KG1 (cell line): ENCODE measurements at regions not wholly inside any gene's neighbourhood (a gene's known extent, or its start where the extent isn't known, plus 50 kb on each side); places are given as distances from the start of the nearest gene placed in this dataset.
"Not testable (repeated sequence)": the region's sequence is repeated elsewhere in the genome, so short reads cannot be mapped to it uniquely, and the experiment has no call there.

Experiments used
- DNase-seq: peaks from one replicate; lab custom pipeline; 2025; lab: John Stamatoyannopoulos, UW

DNA sequence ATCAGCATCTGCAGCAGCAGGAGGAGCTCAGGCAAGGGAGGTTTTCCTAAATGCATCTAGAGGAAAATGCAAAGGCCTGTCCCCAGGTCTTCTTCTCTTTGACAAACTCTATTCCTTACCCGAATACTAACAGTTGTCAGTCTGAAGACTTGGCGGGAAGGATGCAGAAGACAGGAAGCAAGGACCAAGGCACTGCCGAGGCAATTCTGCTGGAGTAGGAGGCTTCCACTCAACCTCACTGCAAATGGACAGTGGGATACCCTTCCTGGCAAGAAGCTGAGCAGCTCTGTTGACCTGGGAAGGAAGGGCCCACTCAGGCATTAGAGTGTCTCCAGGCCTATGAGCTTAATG, 373.0 kb downstream of the CCSER2 start:
- DNase-seq, result no peak

DNA sequence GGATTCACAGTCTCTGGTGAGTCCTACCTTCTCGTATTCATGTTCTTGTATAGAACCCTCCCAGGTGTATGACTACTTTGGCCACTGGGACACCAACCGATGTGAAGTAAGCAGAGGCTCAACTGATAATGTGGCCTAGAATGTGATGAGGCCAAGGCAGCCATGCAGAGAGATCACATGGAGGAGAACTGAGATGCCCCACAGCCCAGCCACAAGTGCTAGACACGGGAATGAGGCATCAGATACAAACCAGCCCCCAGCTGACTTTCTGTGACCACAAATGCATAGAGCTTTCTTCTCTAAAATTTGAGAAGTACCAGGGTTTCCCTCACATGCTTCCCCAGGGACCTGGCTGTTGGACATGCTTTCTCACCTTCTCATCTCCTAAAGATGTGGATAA, 375.7 kb downstream of the CCSER2 start:
- DNase-seq, result no peak

DNA sequence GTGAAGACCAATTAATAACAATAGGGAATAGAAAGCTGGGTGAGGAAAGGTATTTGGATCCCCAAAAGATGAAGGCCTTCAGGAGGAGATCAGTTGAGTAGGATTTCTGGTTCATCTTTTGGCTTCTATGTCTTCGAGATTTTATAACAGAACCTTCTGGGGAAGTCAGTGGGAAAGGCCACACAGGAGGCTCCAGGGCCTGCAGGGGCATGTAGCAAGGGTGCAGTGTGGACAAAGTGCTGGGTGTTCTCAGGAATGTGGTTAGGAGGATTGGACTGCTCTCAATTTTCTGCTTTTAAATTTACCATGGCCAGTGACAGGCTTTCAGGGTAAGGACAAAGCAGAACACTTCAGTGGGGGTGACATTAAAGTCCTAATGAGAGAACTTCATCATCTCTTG, 378.0 kb downstream of the CCSER2 start:
- DNase-seq, result no peak

DNA sequence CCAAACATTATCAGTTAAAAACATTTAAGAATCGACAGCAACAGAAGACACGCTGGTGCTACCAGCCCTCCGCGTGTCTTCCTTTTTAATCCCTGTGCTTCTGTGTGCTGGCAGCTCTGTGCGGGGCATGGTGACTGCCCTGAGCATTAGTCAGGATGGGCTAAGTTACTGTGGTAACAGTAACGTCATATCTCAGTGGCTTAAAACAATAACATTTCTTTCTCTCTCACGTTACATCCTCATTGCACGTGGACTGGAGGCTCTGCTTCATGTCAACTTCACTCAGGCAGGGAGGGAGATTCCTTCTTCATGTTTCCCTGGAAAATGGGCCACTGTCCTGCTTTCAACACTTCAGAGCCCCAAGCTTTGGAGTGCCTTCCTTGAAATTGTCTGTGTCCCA, 378.5 kb downstream of the CCSER2 start:
- DNase-seq, result no peak

DNA sequence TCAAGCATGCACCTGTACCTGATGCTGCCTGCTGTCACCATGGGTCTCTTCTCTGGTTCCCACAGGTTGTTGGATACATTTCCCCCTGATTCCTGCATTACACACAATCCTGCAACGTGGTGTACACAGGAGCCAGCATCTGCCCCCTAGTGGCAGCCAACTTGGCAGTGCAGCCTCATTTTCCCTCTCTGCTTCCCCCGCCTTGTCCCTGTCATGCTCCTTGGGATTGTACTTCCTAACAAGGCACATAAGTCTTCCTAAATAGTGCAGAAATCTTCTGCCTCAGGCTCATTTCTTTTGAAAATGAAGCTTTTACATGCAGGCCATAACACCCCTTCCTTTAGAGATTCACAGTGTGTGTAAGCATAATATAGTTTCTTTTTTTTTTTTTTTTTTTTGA, 387.5 kb downstream of the CCSER2 start:
- DNase-seq, result no peak

DNA sequence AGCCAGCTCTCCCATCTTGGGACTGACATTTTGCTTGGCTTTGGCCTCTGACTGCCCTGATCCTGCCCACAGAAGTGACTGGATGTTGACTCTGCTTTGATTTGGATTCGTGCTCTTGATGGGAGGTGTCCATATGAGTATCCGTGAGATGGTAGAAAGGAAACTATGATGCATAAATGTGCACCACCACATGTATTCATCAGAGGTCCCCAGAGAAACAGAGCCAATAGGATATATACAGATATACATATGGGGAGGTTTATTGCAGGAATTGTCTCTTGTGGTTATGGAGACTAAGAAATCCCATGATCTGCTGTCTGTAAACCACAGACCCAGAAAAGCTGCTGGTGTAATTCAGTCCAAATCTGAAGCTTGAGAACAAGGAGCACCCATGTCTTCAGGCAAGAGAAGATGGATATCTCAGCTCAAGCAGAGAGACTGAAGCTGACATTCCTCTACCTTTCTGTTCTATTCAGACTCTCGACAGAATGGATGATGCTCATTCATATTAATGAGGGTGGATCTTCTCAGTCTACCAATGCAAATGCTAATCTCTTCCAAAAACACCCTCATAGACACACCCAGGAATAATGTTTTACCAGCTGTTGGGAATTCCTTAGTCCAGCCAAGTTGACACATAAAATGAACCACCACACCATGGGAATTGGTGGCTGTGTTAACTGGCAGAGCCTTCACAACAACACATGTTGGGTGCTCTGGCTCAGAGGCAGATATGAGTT, 390.7 kb downstream of the CCSER2 start:
- DNase-seq, result no peak

DNA sequence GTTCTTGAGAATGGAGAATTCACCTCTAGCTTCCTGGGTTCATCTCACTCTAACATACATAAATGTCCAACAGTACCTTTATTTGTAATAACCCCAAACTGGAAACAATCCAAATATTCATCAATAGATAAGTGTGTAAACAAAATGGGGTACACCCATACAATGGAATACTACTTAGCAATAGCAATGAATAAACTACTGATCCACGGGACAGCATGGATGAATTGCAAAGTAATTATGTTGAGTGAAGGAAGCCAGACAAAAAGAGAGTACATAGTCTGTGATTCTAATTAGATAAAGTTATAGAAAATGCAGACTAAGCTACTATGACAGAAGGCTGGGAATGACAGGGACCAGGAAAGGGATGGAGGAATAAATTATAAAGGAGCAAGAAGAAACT, 391.3 kb downstream of the CCSER2 start:
- no peak for DNase-seq

DNA sequence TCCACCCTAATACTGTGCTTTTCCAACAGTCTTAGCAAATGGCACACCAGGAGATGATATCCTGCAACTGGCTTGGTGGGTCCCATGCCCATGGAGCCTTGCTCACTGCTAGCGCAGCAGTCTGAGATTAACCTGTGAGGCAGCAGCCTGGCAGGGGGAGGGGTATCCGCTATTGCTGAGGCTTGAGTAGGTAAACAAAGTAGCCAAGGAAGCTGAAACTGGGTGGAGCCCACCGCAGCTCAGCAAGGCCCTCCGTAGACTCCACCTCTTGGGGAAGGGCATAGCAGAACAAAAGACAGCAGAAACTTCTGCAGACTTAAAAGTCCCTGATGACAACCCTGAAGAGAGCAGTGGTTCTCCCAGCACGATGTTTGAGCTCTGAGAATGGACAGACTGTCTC, 399.0 kb downstream of the CCSER2 start:
- no peak for DNase-seq

DNA sequence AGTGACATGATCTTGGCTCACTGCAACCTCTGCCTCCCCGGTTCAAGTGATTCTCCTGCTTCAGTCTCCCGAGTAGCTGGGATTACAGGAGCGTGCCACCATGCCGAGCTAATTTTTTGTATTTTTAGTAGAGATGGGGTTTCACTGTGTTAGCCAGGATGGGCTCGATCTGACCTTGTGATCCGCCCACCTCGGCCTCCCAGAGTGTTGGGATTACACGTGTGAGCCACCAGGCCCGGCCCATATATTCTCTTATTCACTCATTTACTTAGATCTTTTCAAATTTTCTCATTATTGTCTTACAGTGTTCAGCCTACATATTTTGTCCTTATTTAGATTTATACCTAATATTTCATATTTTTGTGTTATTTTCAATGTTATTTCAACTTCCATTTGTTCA, 410.7 kb downstream of the CCSER2 start:
- not testable (repeated sequence) for DNase-seq

DNA sequence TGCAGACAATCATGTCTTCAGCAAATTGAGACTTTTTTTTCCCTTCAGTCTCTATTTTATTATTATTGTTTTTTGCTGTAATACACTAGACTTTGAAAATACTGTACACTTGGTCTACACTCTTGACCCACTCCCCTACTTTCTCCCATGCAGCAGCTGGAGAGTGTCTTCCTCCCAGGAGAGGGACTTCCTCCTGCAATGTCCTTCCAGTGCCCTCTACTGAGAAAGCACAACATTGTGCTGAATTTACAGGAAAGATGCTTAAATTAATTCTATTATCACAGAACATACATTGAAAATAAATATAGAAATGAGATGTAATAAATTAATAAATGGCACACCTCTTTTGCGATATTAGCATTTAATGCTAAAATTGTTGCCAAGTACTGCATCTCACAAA, 411.3 kb downstream of the CCSER2 start:
- DNase-seq, result no peak

DNA sequence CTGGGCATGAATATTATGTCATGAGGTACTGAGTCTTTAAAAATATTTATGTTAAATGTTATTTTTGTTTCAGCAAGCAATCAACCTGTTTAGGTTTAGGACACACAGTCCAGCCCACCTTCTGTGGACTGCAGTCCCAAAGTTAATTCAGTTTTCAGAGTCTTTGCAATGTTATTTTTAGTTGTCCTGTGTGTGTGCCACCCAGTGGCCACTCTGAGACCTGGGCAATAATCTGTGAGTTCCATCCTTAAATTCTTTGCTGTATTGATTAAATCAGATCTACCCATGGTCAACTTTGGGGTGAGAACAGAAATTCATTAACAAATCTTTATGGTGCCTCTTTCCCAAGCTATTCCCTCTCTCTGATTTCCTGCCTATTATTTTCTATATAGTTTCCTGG, 415.1 kb downstream of the CCSER2 start:
- no peak for DNase-seq

DNA sequence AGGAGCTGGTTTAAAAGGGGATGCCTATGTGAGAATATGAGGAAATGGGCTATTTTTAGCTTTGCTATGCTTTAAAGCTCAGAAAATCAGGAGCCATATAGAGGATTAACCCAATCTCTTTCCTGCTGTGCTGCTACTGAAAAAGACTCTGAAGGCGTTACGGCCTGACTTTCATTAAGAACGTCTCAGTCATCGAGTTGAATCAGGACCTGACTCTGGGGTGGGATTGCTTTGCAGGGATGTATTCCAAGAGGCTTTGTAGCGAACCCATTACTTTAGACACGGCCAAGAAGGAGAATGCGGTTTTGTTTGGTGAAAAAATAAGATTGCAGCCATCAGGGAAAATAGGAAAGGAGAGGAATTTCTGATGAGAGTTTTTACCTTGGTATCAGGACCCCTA, 426.9 kb downstream of the CCSER2 start:
- no peak for DNase-seq

DNA sequence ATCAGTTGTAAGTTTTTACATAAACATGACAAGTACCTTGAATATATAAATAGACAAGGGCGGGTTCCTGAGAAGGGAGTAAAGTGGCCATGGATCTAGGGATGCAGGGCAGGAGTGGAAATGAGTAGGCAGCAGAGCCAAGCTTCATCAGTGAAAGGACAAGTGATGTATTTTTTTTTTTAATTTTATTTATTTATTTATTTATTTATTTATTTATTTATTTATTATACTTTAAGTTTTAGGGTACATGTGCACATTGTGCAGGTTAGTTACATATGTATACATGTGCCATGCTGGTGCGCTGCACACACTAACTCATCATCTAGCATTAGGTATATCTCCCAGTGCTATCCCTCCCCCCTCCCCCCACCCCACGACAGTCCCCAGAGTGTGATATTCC, 428.3 kb downstream of the CCSER2 start:
- not testable (repeated sequence) for DNase-seq

DNA sequence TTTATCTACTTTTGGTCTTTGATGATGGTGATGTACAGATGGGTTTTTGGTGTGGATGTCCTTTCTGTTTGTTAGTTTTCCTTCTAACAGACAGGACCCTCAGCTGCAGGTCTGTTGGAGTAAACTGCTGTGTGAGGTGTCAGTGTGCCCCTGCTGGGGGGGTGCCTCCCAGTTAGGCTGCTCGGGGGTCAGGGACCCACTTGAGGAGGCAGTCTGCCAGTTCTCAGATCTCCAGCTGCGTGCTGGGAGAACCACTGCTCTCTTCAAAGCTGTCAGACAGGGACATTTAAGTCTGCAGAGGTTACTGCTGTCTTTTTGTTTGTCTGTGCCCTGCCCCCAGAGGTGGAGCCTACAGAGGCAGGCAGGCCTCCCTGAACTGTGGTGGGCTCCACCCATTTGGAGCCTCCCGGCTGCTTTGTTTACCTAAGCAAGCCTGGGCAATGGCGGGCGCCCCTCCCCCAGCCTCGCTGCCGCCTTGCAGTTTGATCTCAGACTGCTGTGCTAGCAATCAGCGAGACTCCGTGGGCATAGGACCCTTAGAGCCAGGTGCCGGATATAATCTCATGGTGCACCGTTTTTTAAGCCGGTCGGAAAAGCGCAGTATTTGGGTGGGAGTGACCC, 433.7 kb downstream of the CCSER2 start:
- DNase-seq, result not testable (repeated sequence)

DNA sequence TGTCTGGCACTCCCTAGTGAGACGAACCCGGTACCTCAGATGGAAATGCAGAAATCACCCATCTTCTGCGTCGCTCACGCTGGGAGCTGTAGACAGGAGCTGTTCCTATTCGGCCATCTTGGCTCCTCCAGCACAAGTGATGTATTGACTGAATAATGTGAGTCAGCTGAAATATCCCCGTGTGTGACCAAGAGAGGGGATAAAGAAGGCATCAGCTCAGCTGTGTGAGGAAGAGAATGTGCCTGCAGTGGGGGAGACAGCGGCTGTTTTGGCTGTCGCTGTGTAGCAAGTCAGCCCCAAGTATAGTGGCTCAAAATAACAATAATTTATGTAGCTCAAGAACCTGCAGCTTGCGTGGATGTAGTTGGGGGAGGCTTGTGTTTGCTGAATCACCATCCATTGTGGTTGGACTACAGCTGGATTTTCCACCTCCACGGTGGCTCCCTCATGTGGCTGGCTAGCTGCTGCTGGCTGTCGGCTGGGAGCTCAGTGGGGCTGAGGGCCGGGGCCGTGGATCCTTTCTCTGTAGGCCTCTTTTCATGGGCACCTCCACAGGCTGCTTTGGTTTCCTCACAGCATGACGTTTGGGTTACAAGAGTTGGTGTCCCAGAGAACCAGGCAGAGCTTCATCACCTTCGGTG, 434.5 kb downstream of the CCSER2 start:
- DNase-seq, result no peak

DNA sequence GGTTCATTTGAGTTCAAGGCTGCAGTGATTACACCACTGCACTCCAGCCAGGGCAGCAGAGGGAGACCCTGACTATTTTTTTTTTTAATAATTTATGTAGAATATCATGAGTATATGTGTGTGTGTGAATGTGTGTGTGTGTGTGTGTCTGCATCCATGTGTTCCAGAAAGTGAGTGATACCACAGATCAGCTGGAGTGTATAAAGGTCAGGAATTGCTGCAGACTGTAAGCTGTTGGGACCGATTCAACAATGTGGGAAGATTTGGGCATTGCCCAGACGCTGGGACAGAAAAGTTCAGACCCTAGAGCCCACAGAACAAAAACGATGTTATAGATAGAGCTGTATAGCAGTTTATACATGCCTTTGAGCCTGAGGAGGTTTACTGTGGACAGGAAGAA, 435.6 kb downstream of the CCSER2 start:
- DNase-seq, result no peak

DNA sequence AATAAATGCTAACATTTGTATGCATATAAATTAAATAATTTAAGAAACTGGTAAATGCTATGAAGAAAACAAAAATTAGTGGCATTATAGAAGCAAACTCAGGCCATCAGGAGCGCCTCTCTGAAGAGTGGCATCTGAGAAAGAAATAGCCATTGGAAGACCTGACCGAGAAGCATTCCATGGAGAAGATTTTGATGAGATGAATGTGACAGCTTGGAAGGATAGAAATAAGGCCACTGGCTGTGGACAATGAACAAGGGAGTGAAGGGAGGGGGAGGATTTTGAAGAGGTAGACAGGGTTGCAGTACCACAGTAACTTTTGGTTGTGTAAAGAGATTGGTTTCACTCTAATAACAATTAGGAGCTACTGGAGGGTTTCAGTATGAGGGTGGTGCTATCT, 436.7 kb downstream of the CCSER2 start:
- no peak for DNase-seq

DNA sequence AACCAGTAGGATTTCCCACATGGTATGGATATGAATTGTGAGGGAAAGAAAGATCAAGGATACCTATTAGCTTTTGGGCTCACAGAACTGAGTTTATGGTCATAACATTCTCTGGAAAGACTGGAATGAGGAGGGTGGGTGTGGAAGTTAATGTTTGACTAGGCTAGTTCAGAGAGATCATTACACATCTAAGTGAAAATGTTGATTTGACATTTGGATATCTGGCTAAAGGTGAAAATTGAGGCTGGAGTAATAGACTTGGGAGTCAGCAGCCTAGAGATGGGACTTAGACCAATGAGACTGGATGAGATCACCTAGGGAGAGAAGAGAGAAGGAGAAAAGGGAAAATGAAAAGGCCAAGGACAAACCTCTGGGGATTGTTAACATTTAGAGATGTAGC, 437.3 kb downstream of the CCSER2 start:
- DNase-seq, result no peak

DNA sequence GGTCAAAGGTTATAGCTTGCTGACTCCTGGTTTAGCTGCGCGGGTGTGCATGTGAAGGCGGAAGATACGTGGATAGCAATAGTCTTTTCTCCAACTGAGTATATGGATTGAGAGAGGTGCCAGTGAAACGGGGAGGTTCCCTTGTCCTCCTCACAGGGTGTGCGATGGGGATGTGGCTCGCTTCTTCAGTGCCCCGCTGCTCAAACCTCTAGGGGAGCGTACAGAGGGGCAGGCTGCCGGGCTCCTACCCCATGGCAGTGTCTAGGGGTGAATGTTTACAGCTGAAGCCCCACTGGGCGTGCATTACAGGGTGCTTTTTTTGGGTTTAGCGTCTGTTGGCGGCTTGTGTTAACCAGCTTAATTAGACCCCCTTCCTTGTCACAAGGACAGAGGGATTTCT, 438.5 kb downstream of the CCSER2 start:
- no peak for DNase-seq

DNA sequence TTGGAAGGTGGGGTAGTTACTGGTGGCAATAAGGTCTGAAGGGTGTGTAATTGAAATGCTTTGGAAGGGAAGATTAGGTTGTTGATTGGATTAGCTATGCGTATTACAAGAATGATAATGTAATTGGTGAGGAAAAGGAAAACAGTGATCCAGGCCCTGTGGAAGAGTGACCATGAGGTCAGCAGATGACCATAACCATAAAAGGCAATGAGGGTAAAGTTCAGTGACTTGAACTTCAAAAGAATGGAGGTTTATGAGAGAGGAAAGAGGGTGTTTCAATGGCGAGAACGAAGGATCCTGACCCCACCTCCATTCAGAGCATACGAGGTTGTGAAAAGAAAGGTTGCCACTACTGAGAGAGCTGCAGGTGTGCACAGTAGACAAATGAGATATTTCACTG, 439.7 kb downstream of the CCSER2 start:
- no peak for DNase-seq

DNA sequence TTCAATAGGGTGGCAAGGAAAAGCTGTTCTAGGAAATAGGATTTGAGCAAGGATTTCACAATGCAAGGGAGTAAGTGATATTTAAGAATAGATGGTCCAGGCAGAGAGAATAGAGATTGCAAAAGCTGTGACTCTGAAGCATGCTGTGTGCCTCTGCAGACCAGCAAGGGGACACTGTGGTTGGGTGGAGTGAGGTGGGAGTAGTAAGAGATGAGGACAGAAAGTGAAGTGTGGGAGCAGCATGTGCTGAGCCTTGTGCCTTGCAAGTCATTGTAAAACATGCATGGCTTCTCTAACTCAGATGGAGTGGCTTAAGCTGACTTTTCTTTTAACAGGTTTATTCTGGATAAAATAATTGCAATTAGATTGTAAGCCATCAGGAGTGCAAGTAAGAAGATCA, 442.4 kb downstream of the CCSER2 start:
- DNase-seq, result no peak

DNA sequence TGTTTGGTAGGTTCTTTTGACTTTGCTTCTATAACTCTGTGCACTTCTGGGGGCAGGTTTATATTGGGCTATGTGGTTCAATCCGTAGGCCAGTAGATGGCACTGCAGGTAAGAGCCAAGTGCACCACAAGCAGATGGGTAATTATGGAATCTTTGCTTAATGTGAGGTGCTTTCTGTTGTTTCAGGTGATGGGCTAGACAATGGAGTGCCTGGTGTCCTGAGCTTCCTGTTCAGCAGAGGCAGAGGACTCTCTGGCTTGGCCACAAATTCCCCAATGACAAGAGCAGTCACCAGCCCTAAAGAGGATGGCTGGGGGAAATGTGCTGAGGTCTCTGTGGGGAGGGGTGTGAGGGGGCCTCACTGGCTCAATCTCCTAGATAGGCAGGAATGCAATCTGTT, 455.0 kb downstream of the CCSER2 start:
- peak; percentile 4 for DNase-seq

DNA sequence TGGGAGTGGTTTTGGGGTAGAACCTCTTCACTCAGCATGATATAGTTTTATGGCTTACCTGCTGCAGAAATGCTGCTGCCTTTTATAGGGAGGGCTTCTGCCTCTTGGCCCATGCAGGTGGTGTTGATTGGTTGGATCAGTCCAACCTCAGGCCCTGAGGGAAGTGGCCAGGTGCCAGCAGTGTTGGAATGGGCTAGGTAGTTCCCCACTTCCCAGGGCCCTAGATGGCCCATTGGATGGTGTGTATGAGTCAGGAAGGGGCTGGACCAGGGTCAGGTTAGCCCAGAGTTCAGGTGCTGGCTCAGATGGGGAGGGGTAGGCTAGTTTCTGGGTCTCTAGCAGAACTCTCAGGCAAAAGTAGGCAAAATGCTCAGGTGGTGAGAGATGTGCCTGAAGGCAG, 455.5 kb downstream of the CCSER2 start:
- DNase-seq, result no peak

DNA sequence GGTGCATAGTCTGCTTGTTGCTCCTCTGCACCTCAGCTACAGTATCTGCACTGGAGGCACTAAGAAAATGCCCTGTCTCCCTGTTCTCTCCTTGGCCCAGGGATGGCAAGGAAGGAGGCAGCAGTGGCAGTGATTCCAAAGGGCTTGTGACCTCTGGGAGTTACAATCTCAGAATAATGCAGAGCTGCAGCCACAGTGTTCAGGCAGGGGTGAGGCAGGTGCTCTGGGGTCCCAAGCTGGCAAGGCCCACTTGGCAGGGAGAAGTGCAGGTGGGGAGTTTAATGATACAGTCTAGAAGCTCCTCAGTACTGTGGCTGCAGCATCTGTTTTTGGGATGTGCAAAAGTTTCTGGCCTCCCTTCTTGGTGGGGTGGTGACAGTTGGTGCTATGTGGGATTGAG, 456.4 kb downstream of the CCSER2 start:
- no peak for DNase-seq
